Testis (tissue), 2 donors: ENCODE measurements at regions not wholly inside any gene's neighbourhood (a gene's known extent, or its start where the extent isn't known, plus 50 kb on each side); places are given as distances from the start of the nearest gene placed in this dataset.

ENCODE experiments used
- POLR2A ChIP-seq: fragments of 450-650 bp; IDR thresholded peaks from one replicate; pipeline ENCODE4 v1.6.1; 2017; ENCODE audit warnings: antibody characterized with exemption, mild to moderate bottlenecking, moderate library complexity
- TF ChIP-seq, protein P1 (sequence below), 3 experiments: fragments of 450-650 bp in 2 of 3; fragments of 200-600 bp in 1 of 3; sonication (generic) in 1 of 3; IDR thresholded peaks; one replicate each; pipeline ENCODE4 v1.5.1; 2016 to 2019; ENCODE audit warnings: antibody characterized with exemption in 3 of 3, mild to moderate bottlenecking in 2 of 3, moderate library complexity in 1 of 3

GRCh38 chr9:106753155-106753671 is 109.8 kb upstream of the ZNF462 start:
- TF ChIP-seq, protein P1, sequence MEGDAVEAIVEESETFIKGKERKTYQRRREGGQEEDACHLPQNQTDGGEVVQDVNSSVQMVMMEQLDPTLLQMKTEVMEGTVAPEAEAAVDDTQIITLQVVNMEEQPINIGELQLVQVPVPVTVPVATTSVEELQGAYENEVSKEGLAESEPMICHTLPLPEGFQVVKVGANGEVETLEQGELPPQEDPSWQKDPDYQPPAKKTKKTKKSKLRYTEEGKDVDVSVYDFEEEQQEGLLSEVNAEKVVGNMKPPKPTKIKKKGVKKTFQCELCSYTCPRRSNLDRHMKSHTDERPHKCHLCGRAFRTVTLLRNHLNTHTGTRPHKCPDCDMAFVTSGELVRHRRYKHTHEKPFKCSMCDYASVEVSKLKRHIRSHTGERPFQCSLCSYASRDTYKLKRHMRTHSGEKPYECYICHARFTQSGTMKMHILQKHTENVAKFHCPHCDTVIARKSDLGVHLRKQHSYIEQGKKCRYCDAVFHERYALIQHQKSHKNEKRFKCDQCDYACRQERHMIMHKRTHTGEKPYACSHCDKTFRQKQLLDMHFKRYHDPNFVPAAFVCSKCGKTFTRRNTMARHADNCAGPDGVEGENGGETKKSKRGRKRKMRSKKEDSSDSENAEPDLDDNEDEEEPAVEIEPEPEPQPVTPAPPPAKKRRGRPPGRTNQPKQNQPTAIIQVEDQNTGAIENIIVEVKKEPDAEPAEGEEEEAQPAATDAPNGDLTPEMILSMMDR (IDR thresholded peaks at IDR 0.05) = no peak
- TF ChIP-seq POLR2A = no peak
